DND-41 (cell line): ENCODE measurements at regions not wholly inside any gene's neighbourhood (a gene's known extent, or its start where the extent isn't known, plus 50 kb on each side); places are given as distances from the start of the nearest gene placed in this dataset.

Source experiments
- ATAC-seq: fragments of 200-7000 bp; cut with Tn5 transposase; 3 replicates; pipeline ENCODE4 v1.9.1; 2021; ENCODE audit warnings: low read depth; ENCODE audit not compliant: insufficient read depth
- DNase-seq: peaks from one replicate; pipeline ENCODE4 v3.0.0-alpha.2; 2020
- H2AFZ ChIP-seq: 2 replicates; pipeline ENCODE4 v1.6.0; 2012; ENCODE audit warnings: low read depth, low read length
- H3K27ac ChIP-seq: 2 replicates; pipeline ENCODE4 v1.5.1; 2012; ENCODE audit warnings: low read length, inconsistent platforms
- H3K27me3 ChIP-seq: fragments of 200-600 bp; sonication (generic); 2 replicates; pipeline ENCODE4 v1.6.0; 2012; ENCODE audit warnings: low read length, mild to moderate bottlenecking, inconsistent platforms; ENCODE audit not compliant: insufficient read depth, poor library complexity
- H3K36me3 ChIP-seq: 2 replicates; pipeline ENCODE4 v1.5.1; 2012; ENCODE audit warnings: low read length, inconsistent platforms; ENCODE audit not compliant: insufficient read depth
- H3K4me1 ChIP-seq: 2 replicates; pipeline ENCODE4 v1.5.1; 2012; ENCODE audit warnings: mild to moderate bottlenecking, low read length; ENCODE audit not compliant: insufficient read depth
- H3K4me2 ChIP-seq: 2 replicates; pipeline ENCODE4 v1.6.0; 2012; ENCODE audit warnings: mild to moderate bottlenecking, moderate library complexity, low read length, inconsistent platforms; ENCODE audit not compliant: insufficient read depth
- H3K4me3 ChIP-seq, 2 experiments: fragments of 200-600 bp in 1 of 2; shearing (Covaris generic) in 1 of 2; 2 replicates each; pipeline ENCODE4 v1.5.1; 2012 to 2016; ENCODE audit warnings: inconsistent platforms in 2 of 2, low read length in 2 of 2, mild to moderate bottlenecking in 2 of 2, low read depth in 1 of 2, moderate library complexity in 1 of 2
- H3K79me2 ChIP-seq: 2 replicates; pipeline ENCODE4 v1.6.0; 2012; ENCODE audit warnings: low read length, inconsistent platforms; ENCODE audit not compliant: insufficient read depth
- H3K9ac ChIP-seq: 2 replicates; pipeline ENCODE4 v1.6.0; 2012; ENCODE audit warnings: low read depth, mild to moderate bottlenecking, inconsistent platforms, low read length, moderate library complexity
- H3K9me3 ChIP-seq: 2 replicates; pipeline ENCODE4 v1.5.1; 2012; ENCODE audit warnings: low read length, moderate library complexity, mild to moderate bottlenecking, inconsistent platforms; ENCODE audit not compliant: insufficient read depth, severe bottlenecking
- H4K20me1 ChIP-seq: 2 replicates; pipeline ENCODE4 v1.6.0; 2012; ENCODE audit warnings: low read length; ENCODE audit not compliant: insufficient read depth
- CTCF ChIP-seq: IDR thresholded peaks from 2 replicates; pipeline ENCODE4 v1.5.1; 2012; ENCODE audit warnings: borderline replicate concordance, low read length, moderate library complexity, mild to moderate bottlenecking; ENCODE audit not compliant: poor library complexity, severe bottlenecking; ENCODE audit errors: extremely low read depth
- EZH2 ChIP-seq: IDR thresholded peaks from 3 replicates; pipeline ENCODE4 v1.6.1; 2012; ENCODE audit warnings: borderline replicate concordance, low read depth, mild to moderate bottlenecking, moderate library complexity, low read length, inconsistent platforms; ENCODE audit not compliant: severe bottlenecking

- Histone ChIP-seq H4K20me1 (no peaks in the 10 kb centered on the region), H3K27ac (no peak overlapping the region), H3K27me3 (no peaks in the 10 kb centered on the region), H2AFZ (no peak overlapping the region), H3K4me3 (no peak overlapping the region), H3K4me2 (no peak overlapping the region), H3K4me1 (no peaks in the 10 kb centered on the region), H3K9me3 (no peaks in the 10 kb centered on the region), H3K36me3 (no peaks in the 10 kb centered on the region), H3K79me2 (no peaks in the 10 kb centered on the region), H3K9ac (no peak overlapping the region)
- TF ChIP-seq CTCF (no peak), EZH2 (no peak)
- DNase-seq (no peak), ATAC-seq (no peak)
Observed at GRCh38 chr6:48979806-48980205, 483.2 kb downstream of the MMUT start.

GRCh38 chr6:48979085-48979484 lies 484.0 kb downstream of the MMUT start:
- Histone ChIP-seq H2AFZ (no peak overlapping the region), H3K27ac (no peak overlapping the region), H3K4me3 (no peak overlapping the region), H3K79me2 (no peaks in the 10 kb centered on the region), H4K20me1 (no peaks in the 10 kb centered on the region), H3K36me3 (no peaks in the 10 kb centered on the region), H3K4me1 (no peaks in the 10 kb centered on the region), H3K9ac (no peak overlapping the region), H3K4me2 (no peak overlapping the region), H3K27me3 (no peaks in the 10 kb centered on the region), H3K9me3 (no peaks in the 10 kb centered on the region)
- no peak for TF ChIP-seq EZH2
- no peak for TF ChIP-seq CTCF
- no peak for DNase-seq
- ATAC-seq = no peak

DNA sequence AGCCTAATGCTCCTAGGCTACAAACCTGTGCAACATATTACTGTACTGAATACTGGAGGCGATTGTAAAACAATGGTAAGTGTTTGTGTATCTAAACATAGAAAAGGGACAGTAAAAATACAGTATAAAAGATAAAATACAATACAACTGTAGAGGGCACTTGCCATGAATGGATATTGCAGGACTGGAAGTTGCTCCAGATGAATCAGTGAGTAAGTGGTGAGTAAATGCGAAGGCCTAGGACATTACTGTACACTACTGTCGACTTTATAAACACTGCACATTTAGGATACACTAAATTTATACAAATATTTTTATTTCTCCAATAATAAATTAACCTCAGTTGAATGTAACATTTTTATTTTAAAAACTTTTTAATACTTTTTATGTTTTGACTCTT lies 485.0 kb downstream of the MMUT start:
- TF ChIP-seq EZH2 (no peak), CTCF (no peak)
- H3K9ac ChIP-seq = no peak overlapping the region
- H3K9me3 ChIP-seq = no peaks in the 10 kb centered on the region
- H3K27ac ChIP-seq = no peak overlapping the region
- H2AFZ ChIP-seq = no peak overlapping the region
- no peaks in the 10 kb centered on the region for H3K36me3 ChIP-seq
- no peak overlapping the region for H3K4me3 ChIP-seq
- no peaks in the 10 kb centered on the region for H3K79me2 ChIP-seq
- H3K27me3 ChIP-seq = no peaks in the 10 kb centered on the region
- no peak for ATAC-seq
- no peaks in the 10 kb centered on the region for H3K4me1 ChIP-seq
- no peak for DNase-seq
- H4K20me1 ChIP-seq = no peaks in the 10 kb centered on the region
- H3K4me2 ChIP-seq = no peak overlapping the region

DNA sequence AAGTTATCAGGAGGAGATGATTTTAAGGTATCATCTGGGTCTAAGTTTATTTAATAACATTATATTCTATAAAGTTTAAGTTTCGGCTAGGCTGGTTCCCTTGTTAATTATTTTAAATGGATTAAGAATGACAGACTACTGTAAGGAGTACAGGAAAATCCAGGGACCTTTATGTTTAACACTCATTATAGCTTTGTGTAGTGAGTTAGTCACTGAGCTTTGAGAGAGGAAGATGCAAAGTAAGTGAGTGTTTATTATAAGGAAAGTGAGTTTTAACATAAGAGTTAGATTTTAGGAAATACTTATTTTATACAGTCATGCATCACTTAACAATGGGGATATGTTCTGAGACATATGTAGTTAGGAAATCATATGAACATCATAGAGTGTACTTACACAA lies 485.5 kb downstream of the MMUT start:
- ATAC-seq (no peak), DNase-seq (no peak)
- TF ChIP-seq CTCF (no peak), EZH2 (no peak)
- no peak overlapping the region for H3K4me3 ChIP-seq
- no peaks in the 10 kb centered on the region for H3K9me3 ChIP-seq
- no peak overlapping the region for H3K27ac ChIP-seq
- no peaks in the 10 kb centered on the region for H3K79me2 ChIP-seq
- no peaks in the 10 kb centered on the region for H3K36me3 ChIP-seq
- no peaks in the 10 kb centered on the region for H3K4me1 ChIP-seq
- H2AFZ ChIP-seq = no peak overlapping the region
- no peak overlapping the region for H3K4me2 ChIP-seq
- no peak overlapping the region for H3K9ac ChIP-seq
- no peaks in the 10 kb centered on the region for H3K27me3 ChIP-seq
- H4K20me1 ChIP-seq = no peaks in the 10 kb centered on the region
